ENCODE measurements at regions not wholly inside any gene's neighbourhood (a gene's known extent, or its start where the extent isn't known, plus 50 kb on each side); places are given as distances from the start of the nearest gene placed in this dataset.

DNA sequence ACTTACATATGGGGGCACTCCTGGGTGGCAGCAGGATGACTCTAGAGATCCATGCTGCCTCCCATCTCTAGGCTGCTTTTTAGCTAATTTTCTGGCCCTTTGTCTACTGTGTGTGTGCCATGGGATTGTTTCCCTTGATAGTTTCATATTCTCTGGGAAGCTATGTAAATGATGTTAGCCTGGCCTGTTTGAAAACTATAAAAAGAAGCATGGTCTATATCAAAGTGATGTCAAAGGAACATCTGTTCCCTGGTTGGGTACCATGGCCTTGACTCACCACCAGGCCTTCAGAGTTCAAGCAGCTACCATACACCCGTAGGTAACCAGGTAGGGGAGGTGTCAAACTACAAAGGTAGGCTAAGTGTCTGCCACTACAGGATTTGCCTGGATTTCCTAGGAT is 310.4 kb downstream of the FRK start:
- Histone ChIP-seq H3K27ac (ENCODE audit: low read depth) (no peak overlapping the region), H3F3A (replicated peaks; ENCODE audit: low read depth) (no peaks in the 10 kb centered on the region), H3K4me2 (no peak overlapping the region), H3K9me2 (ENCODE audit: insufficient read depth) (no peaks in the 10 kb centered on the region), H3K79me2 (replicated peaks; ENCODE audit: insufficient read depth) (no peaks in the 10 kb centered on the region), H4K20me1 (replicated peaks; ENCODE audit: insufficient read depth) (no peaks in the 10 kb centered on the region), H3K36me3 (ENCODE audit: insufficient read depth) (no peaks in the 10 kb centered on the region), H2AFZ (no peak overlapping the region), H3K4me3 (no peak overlapping the region), H3K27me3 (ENCODE audit: insufficient read depth) (no peaks in the 10 kb centered on the region), H3K4me1 (ENCODE audit: insufficient read depth) (no peaks in the 10 kb centered on the region)
- Mint-ChIP-seq H3K4me1 (no peaks in the 10 kb centered on the region), H3K4me3 (no peak overlapping the region), H3K27ac (no peak overlapping the region), H3K9me3 (no peaks in the 10 kb centered on the region; the same call in 2 of the 3 replicates), H3K27me3 (ENCODE audit: insufficient read depth, low read depth, poor library complexity) (peaks cover 2% of the 10 kb centered on the region), H3K36me3 (ENCODE audit: low read depth) (no peaks in the 10 kb centered on the region)
- DNase-seq (ENCODE audit: low spot score) (no peak), ATAC-seq (no peak)
- TF ChIP-seq, protein P1, sequence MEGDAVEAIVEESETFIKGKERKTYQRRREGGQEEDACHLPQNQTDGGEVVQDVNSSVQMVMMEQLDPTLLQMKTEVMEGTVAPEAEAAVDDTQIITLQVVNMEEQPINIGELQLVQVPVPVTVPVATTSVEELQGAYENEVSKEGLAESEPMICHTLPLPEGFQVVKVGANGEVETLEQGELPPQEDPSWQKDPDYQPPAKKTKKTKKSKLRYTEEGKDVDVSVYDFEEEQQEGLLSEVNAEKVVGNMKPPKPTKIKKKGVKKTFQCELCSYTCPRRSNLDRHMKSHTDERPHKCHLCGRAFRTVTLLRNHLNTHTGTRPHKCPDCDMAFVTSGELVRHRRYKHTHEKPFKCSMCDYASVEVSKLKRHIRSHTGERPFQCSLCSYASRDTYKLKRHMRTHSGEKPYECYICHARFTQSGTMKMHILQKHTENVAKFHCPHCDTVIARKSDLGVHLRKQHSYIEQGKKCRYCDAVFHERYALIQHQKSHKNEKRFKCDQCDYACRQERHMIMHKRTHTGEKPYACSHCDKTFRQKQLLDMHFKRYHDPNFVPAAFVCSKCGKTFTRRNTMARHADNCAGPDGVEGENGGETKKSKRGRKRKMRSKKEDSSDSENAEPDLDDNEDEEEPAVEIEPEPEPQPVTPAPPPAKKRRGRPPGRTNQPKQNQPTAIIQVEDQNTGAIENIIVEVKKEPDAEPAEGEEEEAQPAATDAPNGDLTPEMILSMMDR (conservative IDR thresholded peaks at IDR 0.05; ENCODE audit: low read depth in 2 of 2) = no peak
- TF ChIP-seq NANOG (IDR thresholded peaks at IDR 0.05; ENCODE audit: borderline replicate concordance) = no peak
- TF ChIP-seq EZH2phosphoT487 (IDR thresholded peaks at IDR 0.05; ENCODE audit: unreplicated experiment) = no peak
- TF ChIP-seq EZH2 (IDR thresholded peaks at IDR 0.05; ENCODE audit: low read depth, unreplicated experiment) = no peak

DNA sequence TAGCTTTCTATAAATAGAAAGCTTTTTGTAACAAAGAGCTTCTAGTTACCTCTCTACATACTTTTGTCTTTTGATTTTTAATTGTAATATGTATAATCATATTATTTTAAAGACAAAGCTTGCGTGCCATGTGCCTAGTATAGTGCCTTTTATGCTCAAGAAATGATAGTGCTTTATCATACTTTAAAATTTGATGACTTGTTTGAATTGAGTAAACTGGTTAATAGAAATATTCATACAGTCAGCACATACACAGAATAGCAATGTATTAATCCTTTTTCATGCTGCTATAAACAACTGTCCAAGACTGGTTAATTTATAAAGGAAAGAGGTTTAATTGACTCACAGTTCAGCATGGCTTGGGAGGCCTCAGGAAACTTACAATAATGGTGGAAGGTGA is 313.0 kb downstream of the FRK start:
- H3K4me3 Mint-ChIP-seq = no peak overlapping the region
- no peak for ATAC-seq
- peaks cover 2% of the 10 kb centered on the region for H3K27me3 Mint-ChIP-seq (ENCODE audit: insufficient read depth, low read depth, poor library complexity)
- H3F3A ChIP-seq (replicated peaks; ENCODE audit: low read depth) = no peaks in the 10 kb centered on the region
- no peak for DNase-seq (ENCODE audit: low spot score)
- H3K9me3 Mint-ChIP-seq = no peaks in the 10 kb centered on the region; the same call in 2 of the 3 replicates
- no peaks in the 10 kb centered on the region for H3K36me3 Mint-ChIP-seq (ENCODE audit: low read depth)
- no peaks in the 10 kb centered on the region for H3K27me3 ChIP-seq (ENCODE audit: insufficient read depth)
- H3K27ac ChIP-seq (ENCODE audit: low read depth) = no peak overlapping the region
- no peaks in the 10 kb centered on the region for H3K4me1 ChIP-seq (ENCODE audit: insufficient read depth)
- no peaks in the 10 kb centered on the region for H3K79me2 ChIP-seq (replicated peaks; ENCODE audit: insufficient read depth)
- no peak overlapping the region for H3K4me3 ChIP-seq
- H3K4me2 ChIP-seq = no peak overlapping the region
- no peaks in the 10 kb centered on the region for H3K4me1 Mint-ChIP-seq
- H3K36me3 ChIP-seq (ENCODE audit: insufficient read depth) = no peaks in the 10 kb centered on the region
- H2AFZ ChIP-seq = no peak overlapping the region
- H3K27ac Mint-ChIP-seq = 0 out of 2 replicates have a peak overlapping the region, but pooled peaks have one; percentile 41
- H4K20me1 ChIP-seq (replicated peaks; ENCODE audit: insufficient read depth) = no peaks in the 10 kb centered on the region
- no peaks in the 10 kb centered on the region for H3K9me2 ChIP-seq (ENCODE audit: insufficient read depth)
- TF ChIP-seq POLR2AphosphoS5 (IDR thresholded peaks at IDR 0.05; ENCODE audit: low read depth) = no peak
- TF ChIP-seq STAT1 (IDR thresholded peaks at IDR 0.05; ENCODE audit: unreplicated experiment) = no peak
- TF ChIP-seq, protein P2, sequence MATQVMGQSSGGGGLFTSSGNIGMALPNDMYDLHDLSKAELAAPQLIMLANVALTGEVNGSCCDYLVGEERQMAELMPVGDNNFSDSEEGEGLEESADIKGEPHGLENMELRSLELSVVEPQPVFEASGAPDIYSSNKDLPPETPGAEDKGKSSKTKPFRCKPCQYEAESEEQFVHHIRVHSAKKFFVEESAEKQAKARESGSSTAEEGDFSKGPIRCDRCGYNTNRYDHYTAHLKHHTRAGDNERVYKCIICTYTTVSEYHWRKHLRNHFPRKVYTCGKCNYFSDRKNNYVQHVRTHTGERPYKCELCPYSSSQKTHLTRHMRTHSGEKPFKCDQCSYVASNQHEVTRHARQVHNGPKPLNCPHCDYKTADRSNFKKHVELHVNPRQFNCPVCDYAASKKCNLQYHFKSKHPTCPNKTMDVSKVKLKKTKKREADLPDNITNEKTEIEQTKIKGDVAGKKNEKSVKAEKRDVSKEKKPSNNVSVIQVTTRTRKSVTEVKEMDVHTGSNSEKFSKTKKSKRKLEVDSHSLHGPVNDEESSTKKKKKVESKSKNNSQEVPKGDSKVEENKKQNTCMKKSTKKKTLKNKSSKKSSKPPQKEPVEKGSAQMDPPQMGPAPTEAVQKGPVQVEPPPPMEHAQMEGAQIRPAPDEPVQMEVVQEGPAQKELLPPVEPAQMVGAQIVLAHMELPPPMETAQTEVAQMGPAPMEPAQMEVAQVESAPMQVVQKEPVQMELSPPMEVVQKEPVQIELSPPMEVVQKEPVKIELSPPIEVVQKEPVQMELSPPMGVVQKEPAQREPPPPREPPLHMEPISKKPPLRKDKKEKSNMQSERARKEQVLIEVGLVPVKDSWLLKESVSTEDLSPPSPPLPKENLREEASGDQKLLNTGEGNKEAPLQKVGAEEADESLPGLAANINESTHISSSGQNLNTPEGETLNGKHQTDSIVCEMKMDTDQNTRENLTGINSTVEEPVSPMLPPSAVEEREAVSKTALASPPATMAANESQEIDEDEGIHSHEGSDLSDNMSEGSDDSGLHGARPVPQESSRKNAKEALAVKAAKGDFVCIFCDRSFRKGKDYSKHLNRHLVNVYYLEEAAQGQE (IDR thresholded peaks at IDR 0.05; ENCODE audit: unreplicated experiment) = no peak
- no peak for TF ChIP-seq JUNB (IDR thresholded peaks at IDR 0.05; ENCODE audit: unreplicated experiment)
- TF ChIP-seq, protein P3, sequence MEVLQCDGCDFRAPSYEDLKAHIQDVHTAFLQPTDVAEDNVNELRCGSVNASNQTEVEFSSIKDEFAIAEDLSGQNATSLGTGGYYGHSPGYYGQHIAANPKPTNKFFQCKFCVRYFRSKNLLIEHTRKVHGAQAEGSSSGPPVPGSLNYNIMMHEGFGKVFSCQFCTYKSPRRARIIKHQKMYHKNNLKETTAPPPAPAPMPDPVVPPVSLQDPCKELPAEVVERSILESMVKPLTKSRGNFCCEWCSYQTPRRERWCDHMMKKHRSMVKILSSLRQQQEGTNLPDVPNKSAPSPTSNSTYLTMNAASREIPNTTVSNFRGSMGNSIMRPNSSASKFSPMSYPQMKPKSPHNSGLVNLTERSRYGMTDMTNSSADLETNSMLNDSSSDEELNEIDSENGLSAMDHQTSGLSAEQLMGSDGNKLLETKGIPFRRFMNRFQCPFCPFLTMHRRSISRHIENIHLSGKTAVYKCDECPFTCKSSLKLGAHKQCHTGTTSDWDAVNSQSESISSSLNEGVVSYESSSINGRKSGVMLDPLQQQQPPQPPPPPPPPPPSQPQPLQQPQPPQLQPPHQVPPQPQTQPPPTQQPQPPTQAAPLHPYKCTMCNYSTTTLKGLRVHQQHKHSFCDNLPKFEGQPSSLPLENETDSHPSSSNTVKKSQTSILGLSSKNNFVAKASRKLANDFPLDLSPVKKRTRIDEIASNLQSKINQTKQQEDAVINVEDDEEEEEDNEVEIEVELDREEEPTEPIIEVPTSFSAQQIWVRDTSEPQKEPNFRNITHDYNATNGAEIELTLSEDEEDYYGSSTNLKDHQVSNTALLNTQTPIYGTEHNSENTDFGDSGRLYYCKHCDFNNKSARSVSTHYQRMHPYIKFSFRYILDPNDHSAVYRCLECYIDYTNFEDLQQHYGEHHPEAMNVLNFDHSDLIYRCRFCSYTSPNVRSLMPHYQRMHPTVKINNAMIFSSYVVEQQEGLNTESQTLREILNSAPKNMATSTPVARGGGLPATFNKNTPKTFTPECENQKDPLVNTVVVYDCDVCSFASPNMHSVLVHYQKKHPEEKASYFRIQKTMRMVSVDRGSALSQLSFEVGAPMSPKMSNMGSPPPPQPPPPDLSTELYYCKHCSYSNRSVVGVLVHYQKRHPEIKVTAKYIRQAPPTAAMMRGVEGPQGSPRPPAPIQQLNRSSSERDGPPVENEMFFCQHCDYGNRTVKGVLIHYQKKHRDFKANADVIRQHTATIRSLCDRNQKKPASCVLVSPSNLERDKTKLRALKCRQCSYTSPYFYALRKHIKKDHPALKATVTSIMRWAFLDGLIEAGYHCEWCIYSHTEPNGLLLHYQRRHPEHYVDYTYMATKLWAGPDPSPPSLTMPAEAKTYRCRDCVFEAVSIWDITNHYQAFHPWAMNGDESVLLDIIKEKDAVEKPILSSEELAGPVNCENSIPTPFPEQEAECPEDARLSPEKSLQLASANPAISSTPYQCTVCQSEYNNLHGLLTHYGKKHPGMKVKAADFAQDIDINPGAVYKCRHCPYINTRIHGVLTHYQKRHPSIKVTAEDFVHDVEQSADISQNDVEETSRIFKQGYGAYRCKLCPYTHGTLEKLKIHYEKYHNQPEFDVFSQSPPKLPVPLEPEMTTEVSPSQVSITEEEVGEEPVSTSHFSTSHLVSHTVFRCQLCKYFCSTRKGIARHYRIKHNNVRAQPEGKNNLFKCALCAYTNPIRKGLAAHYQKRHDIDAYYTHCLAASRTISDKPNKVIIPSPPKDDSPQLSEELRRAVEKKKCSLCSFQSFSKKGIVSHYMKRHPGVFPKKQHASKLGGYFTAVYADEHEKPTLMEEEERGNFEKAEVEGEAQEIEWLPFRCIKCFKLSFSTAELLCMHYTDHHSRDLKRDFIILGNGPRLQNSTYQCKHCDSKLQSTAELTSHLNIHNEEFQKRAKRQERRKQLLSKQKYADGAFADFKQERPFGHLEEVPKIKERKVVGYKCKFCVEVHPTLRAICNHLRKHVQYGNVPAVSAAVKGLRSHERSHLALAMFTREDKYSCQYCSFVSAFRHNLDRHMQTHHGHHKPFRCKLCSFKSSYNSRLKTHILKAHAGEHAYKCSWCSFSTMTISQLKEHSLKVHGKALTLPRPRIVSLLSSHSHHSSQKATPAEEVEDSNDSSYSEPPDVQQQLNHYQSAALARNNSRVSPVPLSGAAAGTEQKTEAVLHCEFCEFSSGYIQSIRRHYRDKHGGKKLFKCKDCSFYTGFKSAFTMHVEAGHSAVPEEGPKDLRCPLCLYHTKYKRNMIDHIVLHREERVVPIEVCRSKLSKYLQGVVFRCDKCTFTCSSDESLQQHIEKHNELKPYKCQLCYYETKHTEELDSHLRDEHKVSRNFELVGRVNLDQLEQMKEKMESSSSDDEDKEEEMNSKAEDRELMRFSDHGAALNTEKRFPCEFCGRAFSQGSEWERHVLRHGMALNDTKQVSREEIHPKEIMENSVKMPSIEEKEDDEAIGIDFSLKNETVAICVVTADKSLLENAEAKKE (CRISPR knock-in tag; IDR thresholded peaks at IDR 0.05) = no peak
- TF ChIP-seq EZH2phosphoT487 (IDR thresholded peaks at IDR 0.05; ENCODE audit: unreplicated experiment) = no peak
- TF ChIP-seq ZNF331 (CRISPR knock-in tag; IDR thresholded peaks at IDR 0.05; ENCODE audit: low read depth) = no peak

Data from GM23338 (cell line).